Urothelium cell line (cell line): ENCODE measurements at regions not wholly inside any gene's neighbourhood (a gene's known extent, or its start where the extent isn't known, plus 50 kb on each side); places are given as distances from the start of the nearest gene placed in this dataset.
"Not testable (repeated sequence)": the region's sequence is repeated elsewhere in the genome, so short reads cannot be mapped to it uniquely, and the experiment has no call there.

Source experiments
- DNase-seq: peaks from one replicate; pipeline ENCODE4 v3.0.0; 2011; ENCODE audit warnings: low spot score, mixed read lengths
- FAIRE-seq: peaks from 2 replicates; lab custom pipeline; 2011; peaks lifted over from hg19 to GRCh38; lab: Jason Lieb, UNC

GRCh38 chr10:81534991-81535390 is 340.0 kb upstream of the NRG3 start:
- no peak for DNase-seq
- no peak for FAIRE-seq

DNA sequence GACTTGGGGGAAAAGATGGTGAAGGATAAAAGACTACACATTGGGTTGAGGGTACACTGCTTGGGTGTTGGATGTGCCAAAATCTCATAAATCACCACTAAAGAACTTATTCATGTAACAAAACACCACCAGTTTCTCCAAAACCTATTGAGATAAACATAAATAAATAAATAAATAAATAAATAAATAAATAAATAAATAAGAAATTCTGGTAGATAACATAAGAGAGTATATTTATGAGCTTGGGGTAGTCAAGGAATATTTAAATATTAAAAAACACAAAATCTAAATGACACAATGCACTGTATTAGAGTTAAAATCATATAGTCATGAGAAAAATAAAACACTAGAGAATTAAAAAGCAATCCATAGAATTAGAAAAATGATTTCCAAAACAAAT is 333.5 kb upstream of the NRG3 start:
- DNase-seq (no peak), FAIRE-seq (no peak)

DNA sequence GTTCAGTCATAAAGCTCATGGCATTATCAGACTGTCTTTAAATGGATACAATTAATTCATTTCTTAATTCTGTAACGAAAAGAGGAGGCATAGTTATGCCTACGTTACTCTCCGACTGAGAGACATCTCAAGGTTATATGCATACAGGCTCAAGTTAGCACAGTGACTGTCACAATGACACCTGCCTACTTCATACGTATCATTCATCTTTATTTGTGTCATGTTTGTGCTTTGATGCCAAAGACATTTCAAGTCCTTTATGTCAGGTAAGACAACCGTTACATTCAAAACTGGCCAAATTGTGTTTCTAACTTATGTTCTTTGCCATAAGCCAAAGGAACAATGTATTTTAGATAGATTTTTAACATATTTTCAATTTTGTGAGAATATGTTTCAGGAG is 328.8 kb upstream of the NRG3 start:
- no peak for DNase-seq

GRCh38 chr10:81548160-81548559 is 326.8 kb upstream of the NRG3 start:
- no peak for FAIRE-seq
- no peak for DNase-seq

More for the DNA sequence above, 328.8 kb upstream of the NRG3 start:
- FAIRE-seq = no peak

- FAIRE-seq = no peak
- no peak for DNase-seq
Measured at GRCh38 chr10:81564143-81564542, 310.9 kb upstream of the NRG3 start.

- no peak for DNase-seq
- FAIRE-seq = no peak
Measured at GRCh38 chr10:81569488-81569887, 305.5 kb upstream of the NRG3 start.

DNA sequence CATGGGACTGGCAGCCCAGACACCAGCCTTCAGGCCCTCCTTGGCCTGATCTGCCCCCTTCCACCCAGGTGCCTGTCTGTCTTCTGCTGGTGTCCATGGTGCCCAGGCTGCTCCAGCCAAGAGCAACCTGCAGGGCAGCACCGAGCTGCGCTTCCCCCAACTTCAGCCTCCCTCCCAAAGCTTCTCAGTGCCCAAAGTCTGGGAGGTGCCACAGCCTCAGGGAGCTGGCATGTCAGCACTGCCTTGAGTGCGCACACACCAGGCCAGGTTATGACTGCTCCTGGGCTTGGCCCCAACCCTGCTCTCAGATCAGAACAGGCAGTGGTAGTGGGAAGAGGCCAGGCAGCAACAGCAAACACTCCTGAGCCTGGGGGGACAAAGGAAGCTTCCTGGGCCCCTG is 304.6 kb upstream of the NRG3 start:
- FAIRE-seq (no peak), DNase-seq (no peak)

- DNase-seq = no peak
- FAIRE-seq = no peak
Measured at GRCh38 chr10:81570878-81571794, 303.9 kb upstream of the NRG3 start.

DNA sequence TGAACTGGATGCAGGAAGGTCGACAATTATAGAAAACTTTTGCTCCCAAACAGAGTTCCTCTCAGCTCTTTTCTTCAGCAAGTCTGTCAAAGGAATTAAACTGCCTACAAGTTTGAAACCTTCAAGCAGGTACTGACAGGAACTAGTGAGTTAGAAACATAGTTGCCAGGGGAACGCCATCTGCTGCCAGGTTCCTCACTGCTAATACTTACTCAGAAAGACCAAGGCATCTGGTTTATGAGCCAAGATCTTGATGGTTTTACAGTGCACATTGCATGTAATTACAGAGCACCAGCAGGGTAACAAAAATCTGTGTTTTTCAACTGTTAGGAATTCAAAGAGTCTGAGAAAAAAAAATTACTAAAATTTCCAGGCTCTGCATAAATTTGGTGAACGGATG is 300.0 kb upstream of the NRG3 start:
- DNase-seq (no peak), FAIRE-seq (no peak)

DNA sequence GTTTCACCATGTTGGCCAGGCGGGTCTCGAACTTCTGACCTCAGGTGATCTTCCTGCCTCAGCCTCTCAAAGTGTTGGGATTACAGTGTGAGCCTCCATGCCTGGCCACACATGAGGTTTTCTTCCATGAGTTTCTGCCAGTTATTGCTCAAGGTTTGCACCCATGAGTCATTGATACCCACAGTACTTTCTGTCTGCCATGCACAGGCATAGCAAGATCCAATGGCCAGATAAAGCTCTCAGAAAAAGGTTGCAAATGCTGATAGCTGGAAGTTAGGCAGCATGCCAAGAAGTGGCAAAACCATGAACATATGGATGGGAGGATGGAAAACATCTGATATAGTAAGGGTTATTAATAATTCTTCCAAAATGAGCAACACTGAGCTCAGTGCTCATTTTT is 298.7 kb upstream of the NRG3 start:
- FAIRE-seq (no peak), DNase-seq (no peak)

- DNase-seq (no peak), FAIRE-seq (no peak)
Measured at GRCh38 chr10:81594991-81595390, 280.0 kb upstream of the NRG3 start.

GRCh38 chr10:81600185-81600584 is 274.8 kb upstream of the NRG3 start:
- FAIRE-seq (no peak), DNase-seq (peak; percentile 29)

- DNase-seq = no peak
- no peak for FAIRE-seq
Measured at GRCh38 chr10:81603106-81603620, 271.8 kb upstream of the NRG3 start.

- not testable (repeated sequence) for DNase-seq, FAIRE-seq
Measured at GRCh38 chr10:81644485-81644884, 230.5 kb upstream of the NRG3 start.

DNA sequence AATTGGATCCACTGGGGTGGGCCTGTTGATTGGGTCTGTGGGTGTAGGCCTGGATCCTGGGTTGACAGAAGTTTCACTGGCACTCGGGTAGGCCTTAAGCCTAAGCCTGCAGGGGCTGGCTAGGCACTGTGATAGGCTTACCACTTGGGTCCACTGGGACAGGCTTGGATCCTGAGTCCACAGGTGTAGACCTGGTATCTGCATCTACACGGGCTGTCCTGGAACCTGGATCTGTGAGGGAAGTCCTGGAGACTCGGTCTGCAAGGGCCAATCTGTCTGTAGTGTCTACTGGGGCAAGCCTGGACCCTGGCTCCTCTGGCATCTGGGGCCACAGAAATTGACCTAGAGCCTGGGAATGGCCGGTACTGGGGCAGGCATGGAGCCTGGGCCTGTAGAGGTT is 219.0 kb upstream of the NRG3 start:
- FAIRE-seq (no peak), DNase-seq (no peak)

DNA sequence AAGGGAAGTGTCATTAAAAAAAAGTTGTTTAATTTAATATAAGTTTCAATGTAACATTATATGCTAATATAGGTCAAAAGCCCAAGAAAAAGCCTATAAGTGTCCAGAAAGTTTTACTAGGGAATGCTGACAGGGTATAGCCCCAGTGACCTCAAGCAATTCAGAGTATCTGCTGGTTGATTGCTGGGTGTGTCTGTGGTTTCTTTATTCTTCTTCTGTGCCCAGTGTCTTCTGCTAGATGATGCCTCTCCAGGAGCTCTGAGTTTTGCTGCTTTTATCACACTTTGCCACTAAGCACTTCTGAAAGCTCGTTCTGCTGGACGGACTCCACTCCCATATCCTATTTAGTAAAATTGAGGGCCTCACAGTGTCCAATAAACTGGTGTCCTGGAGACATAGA is 212.2 kb upstream of the NRG3 start:
- DNase-seq (no peak), FAIRE-seq (no peak)

DNA sequence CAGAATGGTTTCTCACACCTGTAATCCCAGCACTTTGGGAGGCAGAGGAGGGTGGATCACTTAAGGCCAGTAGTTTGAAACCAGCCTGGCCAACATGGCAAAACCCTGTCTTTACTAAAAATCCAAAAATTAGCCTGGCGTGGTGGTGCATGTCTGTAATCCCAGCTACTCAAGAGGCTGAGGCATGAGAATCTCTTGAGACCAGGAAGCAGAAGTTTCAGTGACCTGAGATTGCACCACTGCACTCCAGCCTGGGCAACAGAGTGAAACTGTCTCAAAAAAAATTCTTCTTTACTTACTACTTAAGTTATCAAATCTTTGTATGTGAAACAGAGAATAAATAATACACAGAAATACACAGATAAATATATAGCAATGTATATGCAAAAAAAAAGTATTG is 210.2 kb upstream of the NRG3 start:
- DNase-seq, FAIRE-seq: not testable (repeated sequence)

DNA sequence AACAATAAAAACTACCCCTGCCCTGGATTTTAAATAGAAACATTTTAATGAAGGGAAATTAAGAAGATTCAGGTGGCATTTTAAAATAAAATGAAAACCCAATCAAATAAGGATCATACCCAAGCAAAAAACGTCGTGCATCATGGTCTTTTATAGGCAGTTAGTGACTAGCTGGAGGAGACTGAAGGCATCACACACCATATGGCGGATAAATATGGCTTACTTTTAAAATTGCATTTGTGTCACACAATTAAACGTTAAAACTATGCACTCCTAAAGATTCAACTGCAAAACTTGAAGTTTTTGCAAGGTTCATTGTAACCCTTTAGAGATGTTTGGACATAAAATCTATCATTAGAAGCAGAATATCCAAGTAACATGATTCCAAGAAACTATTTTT is 200.1 kb upstream of the NRG3 start:
- FAIRE-seq = no peak
- DNase-seq = no peak

GRCh38 chr10:81679291-81679690 is 195.7 kb upstream of the NRG3 start:
- DNase-seq (no peak), FAIRE-seq (no peak)

DNA sequence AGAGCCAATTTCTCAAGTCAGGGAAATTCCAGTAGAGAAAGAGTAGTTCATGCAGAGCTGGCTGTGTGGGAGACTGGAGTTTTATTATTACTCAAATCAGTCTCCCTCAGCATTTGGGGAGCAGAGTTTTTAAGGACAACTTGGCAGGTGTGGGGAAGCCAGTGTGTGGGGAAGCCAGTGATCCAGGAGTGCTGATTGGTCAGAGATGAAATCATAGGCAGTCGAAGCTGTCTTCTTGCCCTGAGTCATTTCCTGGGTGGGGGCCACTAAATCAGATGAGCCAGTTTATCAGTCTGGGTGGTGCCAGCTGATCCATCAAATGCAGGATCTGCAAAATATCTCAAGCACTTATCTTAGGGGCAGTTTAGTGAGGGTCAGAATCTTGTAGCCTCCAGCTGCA is 194.6 kb upstream of the NRG3 start:
- FAIRE-seq = no peak
- no peak for DNase-seq

GRCh38 chr10:81688459-81688858 is 186.5 kb upstream of the NRG3 start:
- no peak for FAIRE-seq
- DNase-seq = no peak

GRCh38 chr10:81696609-81697388 is 178.2 kb upstream of the NRG3 start:
- DNase-seq (no peak), FAIRE-seq (no peak)
